Stimulated activated CD4-positive, alpha-beta T cell treated with anti-CD3 and anti-CD28 coated beads, Interleukin-12 subunit alpha, Interleukin-12 subunit beta, amount 100 ng/mL, for 48 hours (primary cell): ENCODE measurements at regions not wholly inside any gene's neighbourhood (a gene's known extent, or its start where the extent isn't known, plus 50 kb on each side); places are given as distances from the start of the nearest gene placed in this dataset.

Experiments used
- DNase-seq, 3 donors: peaks; one replicate each; pipeline ENCODE4 v3.0.0-alpha.2; 2020; ENCODE audit warnings: low read depth in 2 of 3, low spot score in 1 of 3

- DNase-seq = no peak
Measured at GRCh38 chr5:125311743-125312142, 565.3 kb upstream of the ZNF608 start.

GRCh38 chr5:125313555-125313954 is 567.1 kb upstream of the ZNF608 start:
- no peak for DNase-seq

GRCh38 chr5:125315306-125315705 is 568.9 kb upstream of the ZNF608 start:
- DNase-seq = no peak

GRCh38 chr5:125316391-125316790 is 570.0 kb upstream of the ZNF608 start:
- no peak for DNase-seq

GRCh38 chr5:125316915-125317535 is 570.6 kb upstream of the ZNF608 start:
- no peak for DNase-seq

GRCh38 chr5:125317536-125317995 is 571.1 kb upstream of the ZNF608 start:
- DNase-seq = no peak

- DNase-seq = no peak
Measured at GRCh38 chr5:125321654-125322053, 575.2 kb upstream of the ZNF608 start.

GRCh38 chr5:125323613-125324012 is 577.2 kb upstream of the ZNF608 start:
- DNase-seq = no peak

GRCh38 chr5:125325488-125326149 is 579.2 kb upstream of the ZNF608 start:
- no peak for DNase-seq

GRCh38 chr5:125326150-125326510 is 579.7 kb upstream of the ZNF608 start:
- DNase-seq = no peak

GRCh38 chr5:125327676-125328075 is 581.2 kb upstream of the ZNF608 start:
- DNase-seq = no peak

- DNase-seq = no peak
Measured at GRCh38 chr5:125331987-125332598, 585.7 kb upstream of the ZNF608 start.

- DNase-seq = no peak
Measured at GRCh38 chr5:125333416-125333815, 587.0 kb upstream of the ZNF608 start.

GRCh38 chr5:125336401-125336800 is 590.0 kb upstream of the ZNF608 start:
- no peak for DNase-seq

- no peak for DNase-seq
Measured at GRCh38 chr5:125337294-125337693, 590.9 kb upstream of the ZNF608 start.

GRCh38 chr5:125338440-125339174 is 592.2 kb upstream of the ZNF608 start:
- DNase-seq = no peak

- DNase-seq = no peak
Measured at GRCh38 chr5:125341436-125341835, 595.0 kb upstream of the ZNF608 start.

- DNase-seq = no peak
Measured at GRCh38 chr5:125343015-125343414, 596.6 kb upstream of the ZNF608 start.

GRCh38 chr5:125346316-125346715 is 599.9 kb upstream of the ZNF608 start:
- no peak for DNase-seq

- DNase-seq = no peak
Measured at GRCh38 chr5:125348221-125348692, 601.8 kb upstream of the ZNF608 start.

- DNase-seq = no peak
Measured at GRCh38 chr5:125348936-125349831, 602.7 kb upstream of the ZNF608 start.
